DMS 273 treated with DMSO at 0.1 percent for 48 hours (cell line): ENCODE measurements at regions not wholly inside any gene's neighbourhood (a gene's known extent, or its start where the extent isn't known, plus 50 kb on each side); places are given as distances from the start of the nearest gene placed in this dataset.

ENCODE experiments used
- DNase-seq: peaks from one replicate; lab custom pipeline; 2025; lab: John Stamatoyannopoulos, UW

- no peak for DNase-seq
Observed at GRCh38 chr9:109950710-109951443, 170.9 kb downstream of the PALM2AKAP2 start.

DNA sequence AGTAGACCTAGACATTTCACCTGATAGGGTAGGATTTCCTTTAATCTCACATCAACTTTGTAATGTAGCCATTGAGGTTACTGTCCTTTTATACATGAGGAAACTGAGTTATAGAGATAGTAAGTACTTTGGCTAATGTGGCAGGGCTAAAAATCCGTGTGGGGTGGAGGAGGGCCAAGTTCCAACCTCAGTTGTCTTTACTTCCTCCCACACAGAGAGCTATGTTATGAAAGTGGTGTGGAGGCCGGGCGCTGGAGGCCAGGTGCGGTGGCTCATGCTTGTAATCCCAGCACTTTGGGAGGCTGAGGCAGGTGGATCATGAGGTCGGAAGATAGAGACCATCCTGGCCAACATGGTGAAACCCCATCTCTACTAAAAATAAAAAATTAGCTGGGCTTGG lies 173.3 kb downstream of the PALM2AKAP2 start:
- no peak for DNase-seq

- DNase-seq, result no peak
Observed at GRCh38 chr9:109953813-109954497, 174.0 kb downstream of the PALM2AKAP2 start.

- peak; percentile 92 for DNase-seq
Observed at GRCh38 chr9:109956717-109957440, 176.9 kb downstream of the PALM2AKAP2 start.

DNA sequence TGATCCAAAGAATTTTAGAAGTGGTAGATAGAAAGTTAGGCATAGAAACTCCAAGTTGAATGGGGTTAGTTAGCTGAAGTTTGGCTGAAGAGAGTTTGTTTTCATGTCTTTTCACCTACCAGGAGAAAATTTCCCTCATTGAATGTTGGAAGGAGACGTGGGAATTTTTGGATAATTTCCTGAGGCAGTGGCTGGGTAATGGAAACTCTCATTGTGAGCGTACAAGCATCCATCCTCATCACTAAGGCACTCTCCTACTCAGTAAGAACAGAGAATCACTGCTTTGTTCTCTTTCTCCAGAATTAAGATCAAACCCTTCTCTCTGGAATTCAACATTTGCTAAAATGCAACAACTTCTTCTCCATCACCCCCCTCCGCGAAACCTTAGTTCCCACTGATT lies 179.7 kb downstream of the PALM2AKAP2 start:
- DNase-seq, result no peak

- no peak for DNase-seq
Observed at GRCh38 chr9:109961626-109962025, 181.6 kb downstream of the PALM2AKAP2 start.

DNA sequence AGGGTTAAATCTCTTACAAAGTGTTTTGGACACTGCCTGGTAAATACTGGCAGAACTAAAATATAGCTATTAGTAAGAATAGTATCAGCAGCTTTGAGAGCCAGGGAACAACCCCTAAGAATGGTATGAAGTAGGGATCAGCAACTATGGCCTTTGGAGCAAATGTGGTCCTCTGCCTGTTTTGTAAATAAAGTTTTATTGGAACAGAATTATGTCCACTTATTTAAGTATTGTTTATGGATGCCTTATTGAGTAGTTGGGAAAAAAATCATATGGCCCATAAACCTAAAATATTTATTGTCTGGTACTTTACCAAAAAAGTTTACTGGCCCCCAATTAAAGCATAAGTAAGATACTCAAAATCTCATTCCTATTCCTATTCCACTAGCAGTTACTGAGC lies 182.2 kb downstream of the PALM2AKAP2 start:
- DNase-seq, result no peak

GRCh38 chr9:109963079-109963478 lies 183.1 kb downstream of the PALM2AKAP2 start:
- DNase-seq, result no peak

GRCh38 chr9:109966643-109967368 lies 186.8 kb downstream of the PALM2AKAP2 start:
- DNase-seq, result no peak

DNA sequence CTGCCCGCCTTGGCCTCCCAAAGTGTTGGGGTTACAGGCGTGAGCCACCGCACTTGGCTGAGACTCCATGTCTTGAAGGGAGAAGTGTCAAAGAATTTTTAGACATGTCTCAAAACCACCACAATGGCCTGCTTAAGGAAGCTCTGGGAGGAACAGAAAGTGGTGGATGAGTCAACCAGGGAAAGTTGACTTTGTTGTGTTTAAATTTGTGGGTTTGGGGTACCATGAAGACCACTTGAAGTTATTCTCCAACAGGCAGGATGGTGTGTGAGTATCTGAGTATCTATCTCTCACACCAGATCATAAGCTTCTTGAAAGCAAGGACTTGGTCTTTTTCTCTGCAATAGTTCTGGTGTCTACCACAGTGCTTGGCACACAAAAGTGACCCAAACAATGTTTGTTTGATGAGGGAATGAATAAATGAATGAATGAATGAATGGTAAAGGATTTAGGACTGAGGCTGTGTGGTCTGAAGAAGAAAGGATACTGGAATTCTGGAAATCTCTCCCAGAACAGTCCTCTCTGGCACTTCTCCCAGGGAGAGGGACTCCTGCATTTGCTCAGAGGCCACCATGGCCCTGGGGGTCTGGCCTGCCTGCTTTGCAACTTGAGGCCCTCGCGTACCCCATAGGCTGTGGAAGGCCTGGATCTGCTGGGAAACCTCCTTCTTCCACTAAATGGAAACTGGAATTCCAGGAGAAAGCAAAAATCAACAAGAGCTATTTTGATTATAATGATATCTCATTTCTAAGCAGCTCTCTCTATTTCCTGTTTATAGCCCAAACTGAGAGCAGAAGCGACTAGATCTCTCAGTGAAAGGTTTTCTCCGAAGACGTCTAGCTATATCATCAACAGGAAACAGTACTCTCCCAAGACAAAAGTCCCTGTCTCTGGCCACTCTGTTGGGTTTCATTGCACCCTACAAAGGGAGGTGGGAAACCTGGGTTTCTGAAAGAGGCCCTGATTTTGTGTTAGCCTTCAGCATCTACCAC lies 187.9 kb downstream of the PALM2AKAP2 start:
- no peak for DNase-seq

DNA sequence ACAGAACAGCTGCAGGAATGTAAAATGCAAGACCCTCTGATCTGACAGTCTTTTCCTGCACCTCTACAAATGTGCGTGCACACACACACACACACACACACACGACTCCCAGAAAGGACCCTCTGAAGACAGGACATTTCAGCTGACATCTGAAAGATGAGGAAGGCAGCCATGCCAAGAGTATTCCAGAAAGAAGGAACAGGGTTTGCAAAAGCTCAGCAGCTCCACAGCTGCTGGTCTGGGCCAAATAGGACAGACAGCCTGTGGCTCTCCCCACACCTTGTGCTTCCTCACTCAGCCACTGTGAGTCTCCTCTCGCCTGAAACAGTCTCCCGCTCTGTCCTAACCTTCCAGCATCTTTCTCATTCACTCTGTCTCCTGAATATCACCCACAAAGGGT lies 189.0 kb downstream of the PALM2AKAP2 start:
- DNase-seq, result peak; percentile 10

GRCh38 chr9:109969573-109970237 lies 189.7 kb downstream of the PALM2AKAP2 start:
- DNase-seq, result no peak

- DNase-seq, result no peak
Observed at GRCh38 chr9:109971226-109971625, 191.2 kb downstream of the PALM2AKAP2 start.

- DNase-seq, result no peak
Observed at GRCh38 chr9:109972026-109972882, 192.3 kb downstream of the PALM2AKAP2 start.

GRCh38 chr9:109973336-109973735 lies 193.3 kb downstream of the PALM2AKAP2 start:
- DNase-seq, result no peak

DNA sequence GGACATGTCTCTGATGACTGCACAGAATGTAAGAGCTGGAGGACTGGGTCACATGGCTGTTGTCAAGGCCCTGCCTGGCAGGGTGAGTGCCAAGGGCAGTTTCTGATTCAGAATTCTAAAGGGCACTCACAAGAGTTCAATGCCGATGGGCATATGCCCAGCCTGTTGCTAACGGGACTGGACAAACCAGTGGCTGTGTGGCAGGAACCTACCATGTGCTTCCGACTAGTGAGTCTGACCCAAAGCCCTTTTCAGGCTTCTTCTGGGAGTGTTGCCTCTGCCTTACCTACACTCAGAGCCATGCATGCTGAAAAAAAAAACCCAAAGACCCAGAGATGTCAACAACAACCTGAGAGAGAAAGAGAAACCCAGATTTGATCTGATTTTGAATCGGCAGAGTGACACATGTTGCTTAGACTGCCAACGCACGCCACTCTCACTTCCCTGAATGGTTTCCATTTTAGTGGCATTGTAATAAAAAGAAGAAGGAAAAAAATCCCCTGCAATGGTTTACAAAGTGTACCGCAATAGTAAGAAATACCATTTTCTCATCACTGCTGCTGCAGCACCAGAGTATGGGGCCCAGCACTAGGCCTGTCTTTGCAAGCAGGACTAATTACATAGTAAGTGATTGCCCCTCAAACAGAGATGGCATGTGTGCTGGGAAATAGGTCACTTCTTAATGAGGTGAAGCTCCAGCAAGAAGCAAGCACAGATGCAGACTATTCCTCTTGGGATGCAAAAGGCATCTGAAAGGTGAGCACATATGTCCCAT lies 194.3 kb downstream of the PALM2AKAP2 start:
- no peak for DNase-seq

- no peak for DNase-seq
Observed at GRCh38 chr9:109974918-109975276, 194.9 kb downstream of the PALM2AKAP2 start.

GRCh38 chr9:109975574-109976295 lies 195.7 kb downstream of the PALM2AKAP2 start:
- no peak for DNase-seq
